ENCODE measurements at regions not wholly inside any gene's neighbourhood (a gene's known extent, or its start where the extent isn't known, plus 50 kb on each side); places are given as distances from the start of the nearest gene placed in this dataset.

DNA sequence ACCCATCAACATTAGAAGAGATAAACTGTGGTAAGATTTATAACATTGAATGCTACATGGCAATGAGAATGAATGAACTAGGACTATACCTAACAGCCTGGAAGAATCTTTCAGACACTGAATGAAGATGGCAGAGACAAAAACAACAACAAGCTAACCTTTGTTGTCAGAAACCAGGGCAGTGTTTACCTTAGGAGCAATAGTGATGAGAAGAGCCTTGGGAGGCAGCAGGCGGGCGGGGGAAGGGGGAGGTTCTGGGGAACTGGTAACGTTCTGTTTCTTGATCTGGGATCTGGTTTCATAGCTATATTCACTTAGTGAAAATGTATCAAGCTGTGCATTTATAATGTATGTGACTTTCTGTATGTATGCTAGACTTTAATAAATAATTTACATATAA, 139.0 kb upstream of the TNRC6C start:
- no peak overlapping the region for H3K4me3 Mint-ChIP-seq
- no peak overlapping the region for H3K27ac Mint-ChIP-seq
- H3K27me3 ChIP-seq (ENCODE audit: control insufficient read depth in 1 of 2, insufficient read depth in 2 of 2, low read length in 2 of 2): no peaks in the 10 kb centered on the region
- H3K27me3 Mint-ChIP-seq: no peaks in the 10 kb centered on the region
- H3K4me3 ChIP-seq (ENCODE audit: low read length): no peak overlapping the region
- H3K9me3 Mint-ChIP-seq: no peaks in the 10 kb centered on the region
- H3K36me3 ChIP-seq (ENCODE audit: insufficient read depth, low read length): no peaks in the 10 kb centered on the region
- no peaks in the 10 kb centered on the region for H3K4me1 ChIP-seq (ENCODE audit: insufficient read depth, low read length)
- TF ChIP-seq, protein P1, sequence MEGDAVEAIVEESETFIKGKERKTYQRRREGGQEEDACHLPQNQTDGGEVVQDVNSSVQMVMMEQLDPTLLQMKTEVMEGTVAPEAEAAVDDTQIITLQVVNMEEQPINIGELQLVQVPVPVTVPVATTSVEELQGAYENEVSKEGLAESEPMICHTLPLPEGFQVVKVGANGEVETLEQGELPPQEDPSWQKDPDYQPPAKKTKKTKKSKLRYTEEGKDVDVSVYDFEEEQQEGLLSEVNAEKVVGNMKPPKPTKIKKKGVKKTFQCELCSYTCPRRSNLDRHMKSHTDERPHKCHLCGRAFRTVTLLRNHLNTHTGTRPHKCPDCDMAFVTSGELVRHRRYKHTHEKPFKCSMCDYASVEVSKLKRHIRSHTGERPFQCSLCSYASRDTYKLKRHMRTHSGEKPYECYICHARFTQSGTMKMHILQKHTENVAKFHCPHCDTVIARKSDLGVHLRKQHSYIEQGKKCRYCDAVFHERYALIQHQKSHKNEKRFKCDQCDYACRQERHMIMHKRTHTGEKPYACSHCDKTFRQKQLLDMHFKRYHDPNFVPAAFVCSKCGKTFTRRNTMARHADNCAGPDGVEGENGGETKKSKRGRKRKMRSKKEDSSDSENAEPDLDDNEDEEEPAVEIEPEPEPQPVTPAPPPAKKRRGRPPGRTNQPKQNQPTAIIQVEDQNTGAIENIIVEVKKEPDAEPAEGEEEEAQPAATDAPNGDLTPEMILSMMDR (IDR thresholded peaks at IDR 0.05): no peak
- no peaks in the 10 kb centered on the region for H3K36me3 Mint-ChIP-seq (ENCODE audit: low read depth)
- ChIA-PET CTCF (no interaction called here), POLR2A (interaction anchor here (1.2 kb wide), 1 partner anchor 15 kb away, joined by 4 read pairs; no protein-coding TSS in a partner anchor)
- no peak for DNase-seq
- no peak overlapping the region for H3K27ac ChIP-seq (ENCODE audit: low read depth in 1 of 2, low read length in 2 of 2)
- no peak for ATAC-seq (ENCODE audit: poor library complexity)
- peaks cover 6% of the 10 kb centered on the region for H3K4me1 Mint-ChIP-seq (ENCODE audit: low read depth)
- intact Hi-C loops (cut with DNase I, micrococcal nuclease): no loop called here
- no peaks in the 10 kb centered on the region for H3K9me3 ChIP-seq (ENCODE audit: control insufficient read depth in 1 of 2, insufficient read depth in 1 of 2, low read length in 2 of 2)

DNA sequence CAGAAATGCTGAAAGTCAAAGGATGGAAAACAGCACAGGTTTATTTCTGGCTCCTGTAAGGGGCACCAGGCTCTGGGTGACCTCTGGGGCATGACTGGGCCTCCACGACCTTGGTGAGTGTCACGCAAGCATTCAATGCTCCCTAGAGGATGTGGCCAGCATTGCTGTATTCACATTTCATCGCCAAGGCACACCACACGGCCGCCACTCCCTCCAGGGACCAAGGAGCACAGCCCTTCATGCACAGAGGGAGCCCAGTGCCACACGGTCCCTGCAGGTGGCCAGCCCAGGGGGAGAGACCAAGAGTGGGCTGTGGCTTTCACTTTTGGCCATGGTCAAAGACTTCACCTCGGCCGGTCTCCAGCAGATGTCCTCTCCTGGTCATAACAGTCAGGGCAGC, 137.4 kb upstream of the TNRC6C start:
- no peaks in the 10 kb centered on the region for H3K9me3 ChIP-seq (ENCODE audit: control insufficient read depth in 1 of 2, insufficient read depth in 1 of 2, low read length in 2 of 2)
- H3K36me3 ChIP-seq (ENCODE audit: insufficient read depth, low read length): no peaks in the 10 kb centered on the region
- Mint-ChIP-seq H3K4me3 (no peak overlapping the region), H3K36me3 (ENCODE audit: low read depth) (no peaks in the 10 kb centered on the region), H3K27me3 (no peaks in the 10 kb centered on the region), H3K9me3 (no peaks in the 10 kb centered on the region), H3K4me1 (ENCODE audit: low read depth) (peaks cover 6% of the 10 kb centered on the region), H3K27ac (no peak overlapping the region)
- TF ChIP-seq, protein P1 (IDR thresholded peaks at IDR 0.05): no peak
- intact Hi-C loops (cut with DNase I, micrococcal nuclease): no loop called here
- no peaks in the 10 kb centered on the region for H3K27me3 ChIP-seq (ENCODE audit: control insufficient read depth in 1 of 2, insufficient read depth in 2 of 2, low read length in 2 of 2)
- no peaks in the 10 kb centered on the region for H3K4me1 ChIP-seq (ENCODE audit: insufficient read depth, low read length)
- POLR2A ChIA-PET: no interaction called here
- H3K27ac ChIP-seq (ENCODE audit: low read depth in 1 of 2, low read length in 2 of 2): no peak overlapping the region
- DNase-seq: no peak
- H3K4me3 ChIP-seq (ENCODE audit: low read length): no peak overlapping the region
- CTCF ChIA-PET: no interaction called here
- ATAC-seq (ENCODE audit: poor library complexity): no peak

DNA sequence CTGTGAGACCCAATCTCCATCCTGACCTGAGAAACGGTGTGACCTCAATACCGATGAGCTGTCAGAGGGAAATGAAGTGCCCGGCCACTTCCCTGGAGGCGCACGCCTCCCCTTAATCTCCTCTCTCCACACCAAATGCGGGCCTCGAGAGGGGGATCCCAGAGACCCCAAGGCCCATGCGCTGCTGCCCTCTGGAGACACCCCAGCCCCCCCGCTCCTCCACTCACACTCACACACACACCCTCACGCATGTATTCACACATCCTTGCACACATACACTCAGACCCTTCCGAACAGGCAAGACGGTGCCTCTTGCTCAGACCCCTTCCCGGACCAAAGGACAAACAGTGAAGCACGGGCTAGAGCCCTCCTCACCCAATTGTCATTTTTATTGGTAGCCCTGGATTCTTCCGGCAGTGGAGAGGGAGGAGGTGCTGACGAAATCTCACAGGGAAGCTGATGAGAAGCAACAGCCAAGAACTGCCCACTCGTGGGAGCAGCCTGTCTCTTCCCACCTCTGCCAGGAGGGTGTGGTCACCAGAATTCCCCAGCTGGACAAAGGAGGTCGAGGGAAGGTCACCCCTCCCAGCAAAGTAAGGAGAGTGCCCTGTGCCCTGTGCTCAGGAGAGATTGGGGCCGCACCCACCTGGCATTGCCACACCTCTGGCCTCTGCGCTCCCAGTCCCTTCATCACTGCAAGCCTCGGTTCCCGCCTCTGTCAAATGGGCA, 136.0 kb upstream of the TNRC6C start:
- Mint-ChIP-seq H3K4me3 (no peak overlapping the region), H3K27ac (no peak overlapping the region), H3K27me3 (no peaks in the 10 kb centered on the region), H3K36me3 (ENCODE audit: low read depth) (no peaks in the 10 kb centered on the region), H3K4me1 (ENCODE audit: low read depth) (peaks cover 6% of the 10 kb centered on the region), H3K9me3 (no peaks in the 10 kb centered on the region)
- TF ChIP-seq, protein P1 (IDR thresholded peaks at IDR 0.05): no peak
- H3K36me3 ChIP-seq (ENCODE audit: insufficient read depth, low read length): no peaks in the 10 kb centered on the region
- no peaks in the 10 kb centered on the region for H3K4me1 ChIP-seq (ENCODE audit: insufficient read depth, low read length)
- no peak overlapping the region for H3K4me3 ChIP-seq (ENCODE audit: low read length)
- POLR2A ChIA-PET: no interaction called here
- no peaks in the 10 kb centered on the region for H3K9me3 ChIP-seq (ENCODE audit: control insufficient read depth in 1 of 2, insufficient read depth in 1 of 2, low read length in 2 of 2)
- ATAC-seq (ENCODE audit: poor library complexity) (no peak), DNase-seq (no peak)
- no peaks in the 10 kb centered on the region for H3K27me3 ChIP-seq (ENCODE audit: control insufficient read depth in 1 of 2, insufficient read depth in 2 of 2, low read length in 2 of 2)
- intact Hi-C loops (cut with DNase I, micrococcal nuclease): no loop called here
- no peak overlapping the region for H3K27ac ChIP-seq (ENCODE audit: low read depth in 1 of 2, low read length in 2 of 2)
- CTCF ChIA-PET: no interaction called here
